ENCODE measurements at regions not wholly inside any gene's neighbourhood (a gene's known extent, or its start where the extent isn't known, plus 50 kb on each side); places are given as distances from the start of the nearest gene placed in this dataset.
"Not testable (repeated sequence)": the region's sequence is repeated elsewhere in the genome, so short reads cannot be mapped to it uniquely, and the experiment has no call there.

DNA sequence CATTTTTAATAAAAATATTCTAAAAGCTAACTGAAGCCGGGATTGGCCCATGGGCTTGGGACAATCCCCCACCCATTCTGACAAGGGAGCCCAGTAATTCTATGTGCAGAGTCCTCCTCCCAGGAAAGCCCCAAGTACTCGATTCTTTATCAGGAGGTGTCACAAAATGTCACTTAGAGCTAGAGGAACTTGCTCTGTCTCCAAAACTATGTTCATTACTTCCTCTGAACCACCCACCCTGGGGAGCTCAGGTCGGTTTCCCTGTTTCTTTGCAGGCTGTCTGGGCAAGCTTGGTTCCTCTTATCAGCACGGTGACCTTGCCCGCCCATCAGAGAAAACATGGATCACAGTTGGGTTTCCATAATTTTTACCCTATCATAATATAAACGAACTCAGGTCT is 430.6 kb upstream of the ID2 start:
- Histone ChIP-seq H3K36me3 (no peaks in the 10 kb centered on the region), H3K4me1 (peaks cover 0 to 12% (median 0%) of the 10 kb centered on the region in 12 donors), H3K9me3 (peaks cover 0 to 9% (median 0%) of the 10 kb centered on the region in 12 donors), H3K4me3 (no peak overlapping the region), H3K27me3 (no peaks in the 10 kb centered on the region), H3K27ac (no peak overlapping the region)
- intact Hi-C loops (cut with DNase I): no loop called here
- no peak for TF ChIP-seq POLR2A (IDR thresholded peaks at IDR 0.05)
- TF ChIP-seq, protein P1, sequence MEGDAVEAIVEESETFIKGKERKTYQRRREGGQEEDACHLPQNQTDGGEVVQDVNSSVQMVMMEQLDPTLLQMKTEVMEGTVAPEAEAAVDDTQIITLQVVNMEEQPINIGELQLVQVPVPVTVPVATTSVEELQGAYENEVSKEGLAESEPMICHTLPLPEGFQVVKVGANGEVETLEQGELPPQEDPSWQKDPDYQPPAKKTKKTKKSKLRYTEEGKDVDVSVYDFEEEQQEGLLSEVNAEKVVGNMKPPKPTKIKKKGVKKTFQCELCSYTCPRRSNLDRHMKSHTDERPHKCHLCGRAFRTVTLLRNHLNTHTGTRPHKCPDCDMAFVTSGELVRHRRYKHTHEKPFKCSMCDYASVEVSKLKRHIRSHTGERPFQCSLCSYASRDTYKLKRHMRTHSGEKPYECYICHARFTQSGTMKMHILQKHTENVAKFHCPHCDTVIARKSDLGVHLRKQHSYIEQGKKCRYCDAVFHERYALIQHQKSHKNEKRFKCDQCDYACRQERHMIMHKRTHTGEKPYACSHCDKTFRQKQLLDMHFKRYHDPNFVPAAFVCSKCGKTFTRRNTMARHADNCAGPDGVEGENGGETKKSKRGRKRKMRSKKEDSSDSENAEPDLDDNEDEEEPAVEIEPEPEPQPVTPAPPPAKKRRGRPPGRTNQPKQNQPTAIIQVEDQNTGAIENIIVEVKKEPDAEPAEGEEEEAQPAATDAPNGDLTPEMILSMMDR (IDR thresholded peaks at IDR 0.05): no peak
- WGBS, 4 donors: 72 to 87% (median 77%) methylated on average over 6 of the region's 6 CpGs
- ATAC-seq: no peak
- no peak for DNase-seq

DNA sequence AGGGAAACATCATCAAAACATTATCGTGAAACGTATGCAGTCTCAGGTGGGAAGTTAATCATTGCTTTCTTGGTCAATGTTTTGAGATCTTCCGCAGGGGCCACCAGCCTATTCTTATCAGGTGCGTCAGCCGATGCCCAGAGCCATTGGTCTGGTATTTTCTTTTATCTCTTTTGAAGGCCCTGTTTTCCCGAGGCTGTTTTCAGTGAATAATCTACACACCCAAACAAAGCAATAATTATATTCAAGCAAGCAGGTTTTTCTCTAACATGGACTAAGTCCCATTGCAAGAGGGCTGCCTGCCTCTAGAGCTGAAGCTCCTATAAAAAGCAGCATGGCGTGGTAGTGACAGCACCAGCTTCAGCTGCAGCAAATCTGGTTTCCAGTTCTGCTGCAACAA is 430.0 kb upstream of the ID2 start:
- DNase-seq (no peak), ATAC-seq (no peak)
- WGBS, 4 donors: 89 to 91% (median 90%) methylated on average over 7 of the region's 7 CpGs
- TF ChIP-seq POLR2A (IDR thresholded peaks at IDR 0.05): no peak
- TF ChIP-seq, protein P1 (IDR thresholded peaks at IDR 0.05): no peak
- Histone ChIP-seq H3K4me3 (no peak overlapping the region), H3K27me3 (no peaks in the 10 kb centered on the region), H3K36me3 (no peaks in the 10 kb centered on the region), H3K27ac (no peak overlapping the region), H3K4me1 (peaks cover 0 to 12% (median 0%) of the 10 kb centered on the region in 12 donors), H3K9me3 (peaks cover 0 to 7% (median 0%) of the 10 kb centered on the region in 12 donors)
- intact Hi-C loops (cut with DNase I): no loop called here

DNA sequence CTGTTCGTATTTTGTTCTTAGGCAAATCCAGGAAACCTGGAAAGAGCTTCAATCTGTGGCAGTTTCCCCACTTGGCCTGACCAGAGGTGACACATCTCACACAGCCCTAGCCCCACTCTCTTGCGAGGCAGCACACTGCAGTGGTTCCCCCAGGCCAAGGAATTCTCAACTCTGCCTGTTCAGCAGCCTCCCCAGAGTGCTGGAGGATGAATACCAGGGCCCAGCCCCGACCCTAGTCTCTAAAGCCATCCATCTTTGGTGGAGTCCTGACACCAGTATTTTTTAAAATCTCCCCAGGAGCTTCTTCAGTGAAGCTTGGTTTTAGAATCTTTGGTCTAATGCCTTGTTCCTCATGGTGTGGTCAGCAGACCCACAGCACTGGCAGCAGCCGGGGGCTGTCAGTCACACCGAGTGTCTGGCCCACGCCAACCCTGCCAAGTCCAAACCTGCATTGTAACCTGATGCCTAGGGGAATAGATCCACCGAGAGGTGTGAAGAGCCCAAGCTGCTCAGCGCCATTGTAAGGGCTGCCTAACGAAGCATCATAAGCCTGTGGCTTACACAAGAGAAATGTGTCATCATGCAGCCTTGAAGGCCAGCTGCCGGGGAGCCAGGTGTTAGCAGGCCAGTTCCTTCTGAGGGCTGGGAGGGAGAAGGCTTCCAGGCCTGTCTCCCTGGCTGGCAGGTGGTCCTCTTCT is 428.7 kb upstream of the ID2 start:
- peaks cover 0 to 6% (median 0%) of the 10 kb centered on the region in 12 donors for H3K4me1 ChIP-seq
- H3K27me3 ChIP-seq: no peaks in the 10 kb centered on the region
- intact Hi-C loops (cut with DNase I): no loop called here
- ATAC-seq: no peak
- no peaks in the 10 kb centered on the region for H3K36me3 ChIP-seq
- no peak overlapping the region for H3K4me3 ChIP-seq
- no peak overlapping the region for H3K27ac ChIP-seq
- peaks cover 0 to 7% (median 0%) of the 10 kb centered on the region in 12 donors for H3K9me3 ChIP-seq
- no peak for DNase-seq
- WGBS, 4 donors: 76 to 82% (median 80%) methylated on average over 8 to 10 of the region's 10 CpGs
- TF ChIP-seq, protein P1 (IDR thresholded peaks at IDR 0.05): no peak
- no peak for TF ChIP-seq POLR2A (IDR thresholded peaks at IDR 0.05)

DNA sequence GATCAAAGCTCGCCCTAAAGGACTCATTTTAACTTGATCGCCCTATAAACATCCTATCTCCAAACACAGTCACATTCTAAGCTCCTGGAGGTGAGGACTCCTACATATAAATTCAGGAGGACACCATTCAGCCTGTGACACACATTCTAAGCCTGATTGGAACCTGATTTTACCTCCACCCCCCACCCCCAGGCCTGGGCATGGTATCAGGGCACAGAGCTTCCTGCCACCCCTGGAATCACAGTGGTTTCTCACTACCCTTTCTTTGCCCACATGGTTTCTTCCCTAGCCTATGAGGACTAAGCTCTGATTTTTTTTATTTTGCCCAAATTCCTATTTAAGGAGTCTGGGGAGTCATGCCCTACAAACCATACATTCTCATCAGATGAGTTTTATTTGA is 428.1 kb upstream of the ID2 start:
- ATAC-seq (no peak), DNase-seq (no peak)
- Histone ChIP-seq H3K4me1 (peaks cover 0 to 6% (median 0%) of the 10 kb centered on the region in 12 donors), H3K27me3 (no peaks in the 10 kb centered on the region), H3K36me3 (no peaks in the 10 kb centered on the region), H3K9me3 (peaks cover 0 to 7% (median 0%) of the 10 kb centered on the region in 12 donors), H3K4me3 (no peak overlapping the region), H3K27ac (no peak overlapping the region)
- intact Hi-C loops (cut with DNase I): no loop called here
- 95 to 99% (median 97%) methylated on average over 2 of the region's 2 CpGs for WGBS, 4 donors
- no peak for TF ChIP-seq POLR2A (IDR thresholded peaks at IDR 0.05)
- TF ChIP-seq, protein P1 (IDR thresholded peaks at IDR 0.05): no peak

DNA sequence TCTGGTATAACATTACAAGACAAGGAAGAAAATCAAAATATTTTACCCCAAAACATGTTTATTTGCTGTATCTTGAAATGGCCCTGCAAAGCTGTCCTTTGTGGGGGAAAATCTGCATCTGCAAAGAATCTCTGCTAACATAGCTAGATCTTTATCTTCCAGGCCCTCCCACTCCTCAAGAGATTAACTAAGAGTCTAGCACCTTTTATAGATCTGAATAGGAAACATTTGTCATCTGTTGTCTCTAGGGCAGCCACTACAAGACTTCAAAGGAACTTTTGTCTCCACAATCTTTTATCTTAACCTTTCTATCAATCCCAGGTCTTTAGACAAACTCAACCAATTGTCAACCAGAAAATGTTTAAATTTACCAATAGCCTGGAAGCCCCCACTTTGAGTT is 427.6 kb upstream of the ID2 start:
- ATAC-seq, H3K9me3 ChIP-seq, H3K4me1 ChIP-seq: not testable (repeated sequence)

More for the DNA sequence above, 427.6 kb upstream of the ID2 start:
- intact Hi-C loops (cut with DNase I); H3K27me3 ChIP-seq; DNase-seq; H3K4me3 ChIP-seq; H3K27ac ChIP-seq; H3K36me3 ChIP-seq: not testable (repeated sequence)

Measured in heart left ventricle (tissue), 16 donors.